Right lobe of liver (tissue), 6 donors: ENCODE measurements at regions not wholly inside any gene's neighbourhood (a gene's known extent, or its start where the extent isn't known, plus 50 kb on each side); places are given as distances from the start of the nearest gene placed in this dataset.

ENCODE experiments used
- ATAC-seq, 4 donors: fragments of 200-7000 bp; cut with Tn5 transposase; one replicate each; pipeline ENCODE4 v1.9.1; 2020; ENCODE audit warnings: mild to moderate bottlenecking in 4 of 4, moderate library complexity in 4 of 4
- DNase-seq, 3 donors: peaks; one replicate each; pipeline ENCODE4 v3.0.0-alpha.2; 2020
- H3K27ac ChIP-seq, 3 donors: fragments of 200-600 bp; one replicate each; pipeline ENCODE4 v1.8.0; 2022
- H3K27me3 ChIP-seq, 2 donors: fragments of 200-600 bp; one replicate each; pipeline ENCODE4 v1.8.0; 2022
- H3K36me3 ChIP-seq, 4 donors: fragments of 200-600 bp; sonication (generic) in 1 of 4; one replicate each; pipeline versions ENCODE4 v1.5.1 to v1.8.0; 2017 to 2022; ENCODE audit warnings: control low read depth in 1 of 4
- H3K4me1 ChIP-seq, 4 donors: fragments of 200-600 bp; sonication (generic) in 1 of 4; one replicate each; pipeline versions ENCODE4 v1.5.1 to v1.8.0; 2017 to 2022; ENCODE audit warnings: control low read depth in 1 of 4
- H3K4me3 ChIP-seq, 3 donors: fragments of 200-600 bp; one replicate each; pipeline ENCODE4 v1.8.0; 2022
- H3K9me3 ChIP-seq, 4 donors: fragments of 200-600 bp; sonication (generic) in 1 of 4; one replicate each; pipeline versions ENCODE4 v1.5.1 to v1.8.0; 2017 to 2022; ENCODE audit warnings: control low read depth in 1 of 4
- POLR2A ChIP-seq: fragments of 450-650 bp; IDR thresholded peaks from one replicate; pipeline ENCODE4 v1.6.1; 2017; ENCODE audit warnings: antibody characterized with exemption, mild to moderate bottlenecking
- WGBS: methylation state at CpG from one replicate; pipeline ENCODE4 v1.1.6; 2018; ENCODE audit warnings: low coverage, low lambda C conversion rate; ENCODE audit not compliant: insufficient coverage; ENCODE audit errors: missing lambda C conversion rate; 5-methylcytosine and 5-hydroxymethylcytosine counted together
- intact Hi-C, 2 donors: fragments of 100-400 bp; cut with DNase I; formaldehyde crosslinking; loops; one replicate each; pipeline versions ENCODE4 v1.11.2 to v1.14.1; 2022
- TF ChIP-seq, protein P1 (sequence below), 4 donors: fragments of 200-600 bp in 3 of 4; fragments of 450-650 bp in 1 of 4; IDR thresholded peaks; one replicate each; pipeline versions ENCODE4 v1.5.1 to v1.8.0; 2016 to 2022; ENCODE audit warnings: antibody characterized with exemption in 4 of 4, mild to moderate bottlenecking in 2 of 4
- donor health status: DM: no; HTN: yes; CAD: no.
- donor health status: DM: no; HTN: no; CAD: no.
- donor health status: DM: no; HTN: no; CAD: no.
- donor health status: DM: no; HTN: yes; CAD: no.
- donor health status: DM: no; HTN: yes; CAD: no.

DNA sequence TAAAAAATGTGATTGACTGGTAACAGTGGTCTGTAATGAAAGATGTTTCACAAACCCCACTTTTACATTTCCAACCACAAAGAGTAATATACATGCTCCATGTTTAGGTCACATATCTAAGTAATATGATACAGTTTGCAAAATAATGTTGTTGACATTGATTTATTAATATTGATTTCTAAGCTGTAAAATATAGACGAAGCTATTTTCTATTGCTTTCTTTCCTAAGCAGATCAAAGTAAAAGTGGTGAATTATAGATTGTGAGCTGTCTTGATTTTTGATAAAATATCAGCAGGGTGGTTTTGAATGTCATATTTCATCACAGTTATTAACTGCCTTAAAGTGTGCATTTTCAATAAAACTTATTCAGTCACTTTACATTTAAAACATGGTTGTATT, 2292.8 kb downstream of the PCDH9 start:
- no peak for DNase-seq
- ATAC-seq, result no peak
- Histone ChIP-seq H3K4me3 (no peak overlapping the region), H3K27me3 (no peaks in the 10 kb centered on the region), H3K27ac (no peak overlapping the region), H3K36me3 (no peaks in the 10 kb centered on the region), H3K4me1 (no peaks in the 10 kb centered on the region), H3K9me3 (no peaks in the 10 kb centered on the region)
- no peak for TF ChIP-seq POLR2A
- TF ChIP-seq, protein P1, sequence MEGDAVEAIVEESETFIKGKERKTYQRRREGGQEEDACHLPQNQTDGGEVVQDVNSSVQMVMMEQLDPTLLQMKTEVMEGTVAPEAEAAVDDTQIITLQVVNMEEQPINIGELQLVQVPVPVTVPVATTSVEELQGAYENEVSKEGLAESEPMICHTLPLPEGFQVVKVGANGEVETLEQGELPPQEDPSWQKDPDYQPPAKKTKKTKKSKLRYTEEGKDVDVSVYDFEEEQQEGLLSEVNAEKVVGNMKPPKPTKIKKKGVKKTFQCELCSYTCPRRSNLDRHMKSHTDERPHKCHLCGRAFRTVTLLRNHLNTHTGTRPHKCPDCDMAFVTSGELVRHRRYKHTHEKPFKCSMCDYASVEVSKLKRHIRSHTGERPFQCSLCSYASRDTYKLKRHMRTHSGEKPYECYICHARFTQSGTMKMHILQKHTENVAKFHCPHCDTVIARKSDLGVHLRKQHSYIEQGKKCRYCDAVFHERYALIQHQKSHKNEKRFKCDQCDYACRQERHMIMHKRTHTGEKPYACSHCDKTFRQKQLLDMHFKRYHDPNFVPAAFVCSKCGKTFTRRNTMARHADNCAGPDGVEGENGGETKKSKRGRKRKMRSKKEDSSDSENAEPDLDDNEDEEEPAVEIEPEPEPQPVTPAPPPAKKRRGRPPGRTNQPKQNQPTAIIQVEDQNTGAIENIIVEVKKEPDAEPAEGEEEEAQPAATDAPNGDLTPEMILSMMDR (IDR thresholded peaks at IDR 0.05), result no peak
- WGBS, result 70% methylated on average over 1 of the region's 1 CpG
- intact Hi-C loops, result no loop called here

DNA sequence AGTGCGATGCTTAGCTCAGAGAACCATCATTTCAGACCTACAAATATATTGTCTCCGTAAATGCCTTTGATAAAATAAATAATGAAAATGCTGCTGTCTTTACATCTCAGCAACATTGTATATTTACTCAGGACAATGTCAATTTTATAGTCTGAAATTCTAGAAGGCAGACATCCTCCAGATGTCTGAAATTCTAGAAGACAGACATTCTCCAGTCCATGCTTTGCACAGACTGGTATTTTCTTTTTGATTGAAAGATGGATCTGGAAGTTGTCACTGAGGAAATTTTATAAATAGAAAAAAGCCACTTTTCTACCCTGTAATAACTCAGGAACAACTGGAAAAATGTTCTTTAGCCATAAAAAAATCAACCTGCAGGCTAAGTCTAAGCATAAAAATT, 2293.3 kb downstream of the PCDH9 start:
- TF ChIP-seq, protein P1 (IDR thresholded peaks at IDR 0.05), result no peak
- TF ChIP-seq POLR2A, result no peak
- Histone ChIP-seq H3K27ac (no peak overlapping the region), H3K4me1 (no peaks in the 10 kb centered on the region), H3K27me3 (no peaks in the 10 kb centered on the region), H3K9me3 (no peaks in the 10 kb centered on the region), H3K4me3 (no peak overlapping the region), H3K36me3 (no peaks in the 10 kb centered on the region)
- DNase-seq (no peak), ATAC-seq (no peak)
- intact Hi-C loops, result no loop called here
- WGBS, result 65% methylated on average over 2 of the region's 2 CpGs

DNA sequence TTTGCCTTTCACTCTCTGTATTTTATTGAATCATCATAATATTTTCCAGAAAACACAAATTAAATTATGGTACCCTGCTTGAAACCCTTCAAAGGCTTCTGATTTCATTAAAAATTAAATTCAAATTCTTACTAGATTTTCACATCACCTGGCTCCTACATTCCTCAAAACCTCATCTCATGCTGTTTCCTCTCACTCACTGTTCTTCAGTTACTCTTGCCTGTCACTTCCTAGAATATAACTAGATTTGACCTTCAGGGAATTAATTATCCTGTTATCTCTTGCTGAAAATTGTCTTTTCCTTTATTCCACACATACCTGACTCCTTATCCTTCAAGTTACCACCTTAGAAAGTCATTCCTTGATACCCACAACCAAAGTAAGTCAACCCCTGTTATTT, 2294.7 kb downstream of the PCDH9 start:
- Histone ChIP-seq H3K4me1 (no peaks in the 10 kb centered on the region), H3K27ac (no peak overlapping the region), H3K36me3 (no peaks in the 10 kb centered on the region), H3K27me3 (no peaks in the 10 kb centered on the region), H3K4me3 (no peak overlapping the region), H3K9me3 (no peaks in the 10 kb centered on the region)
- ATAC-seq (no peak), DNase-seq (no peak)
- TF ChIP-seq, protein P1 (IDR thresholded peaks at IDR 0.05), result no peak
- no peak for TF ChIP-seq POLR2A
- intact Hi-C loops, result no loop called here

DNA sequence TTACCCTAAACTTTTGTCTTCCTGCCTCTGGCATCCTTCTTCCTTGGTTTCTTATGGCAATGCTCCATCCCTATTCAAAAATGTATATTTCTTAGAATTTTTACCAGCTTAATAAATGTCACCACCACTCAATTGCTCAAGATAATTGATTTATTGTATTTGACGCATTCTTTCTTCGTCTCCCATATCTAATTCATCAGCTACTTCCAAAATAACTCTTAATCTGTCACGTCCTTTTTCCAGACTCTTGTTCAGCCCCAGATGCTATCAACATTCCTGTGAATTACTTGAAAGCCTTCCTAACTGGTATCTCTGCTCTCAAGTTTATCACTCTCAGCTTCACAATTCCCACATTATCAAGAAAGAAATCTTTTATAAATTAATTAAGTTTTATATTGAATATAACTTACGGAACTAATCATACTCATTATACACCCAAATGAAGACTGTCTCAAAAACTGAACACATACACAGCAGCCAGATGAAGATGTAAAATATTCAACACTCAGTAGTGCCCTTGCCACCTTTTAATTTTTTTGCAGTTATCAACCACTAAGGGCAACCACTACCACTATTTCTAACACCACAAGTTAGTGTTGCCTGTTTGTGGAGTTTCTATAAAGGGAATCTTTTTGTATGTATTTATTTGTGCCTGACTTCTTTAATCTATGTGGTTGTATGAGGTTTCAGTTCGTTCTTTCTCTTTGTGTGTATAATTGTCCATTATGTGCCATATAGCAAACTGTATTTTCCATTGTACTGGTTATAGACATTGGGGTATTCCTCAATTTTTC, 2295.4 kb downstream of the PCDH9 start:
- intact Hi-C loops, result no loop called here
- H3K4me3 ChIP-seq, result no peak overlapping the region
- TF ChIP-seq POLR2A, result no peak
- TF ChIP-seq, protein P1 (IDR thresholded peaks at IDR 0.05), result no peak
- no peaks in the 10 kb centered on the region for H3K4me1 ChIP-seq
- no peak overlapping the region for H3K27ac ChIP-seq
- H3K9me3 ChIP-seq, result no peaks in the 10 kb centered on the region
- no peak for DNase-seq
- H3K27me3 ChIP-seq, result no peaks in the 10 kb centered on the region
- WGBS, result 39% methylated on average over 5 of the region's 5 CpGs
- ATAC-seq, result no peak
- no peaks in the 10 kb centered on the region for H3K36me3 ChIP-seq

DNA sequence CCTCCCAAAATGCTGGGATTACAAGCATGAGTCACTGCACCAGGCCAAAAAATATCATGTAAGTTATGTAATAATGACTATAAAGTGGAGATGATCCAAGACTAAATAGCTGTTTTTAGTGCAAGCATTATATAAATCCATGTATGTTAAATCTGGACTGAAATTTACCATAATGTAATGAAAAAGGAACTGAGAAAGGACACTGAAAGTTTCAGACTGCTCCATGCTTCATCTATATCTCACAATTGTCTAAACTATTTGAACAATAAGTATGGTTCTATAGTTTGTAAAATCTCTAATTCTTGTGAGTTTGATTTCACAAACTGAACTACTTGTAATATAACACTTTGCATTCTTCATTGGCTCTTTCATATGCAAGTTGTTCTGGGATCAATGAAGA, 2299.5 kb downstream of the PCDH9 start:
- H3K27me3 ChIP-seq, result no peaks in the 10 kb centered on the region
- H3K4me3 ChIP-seq, result no peak overlapping the region
- TF ChIP-seq, protein P1 (IDR thresholded peaks at IDR 0.05), result no peak
- TF ChIP-seq POLR2A, result no peak
- intact Hi-C loops, result no loop called here
- ATAC-seq (no peak), DNase-seq (no peak)
- H3K36me3 ChIP-seq, result no peaks in the 10 kb centered on the region
- H3K27ac ChIP-seq, result no peak overlapping the region
- H3K4me1 ChIP-seq, result no peaks in the 10 kb centered on the region
- H3K9me3 ChIP-seq, result no peaks in the 10 kb centered on the region
